Panc1 (cell line): ENCODE measurements at regions not wholly inside any gene's neighbourhood (a gene's known extent, or its start where the extent isn't known, plus 50 kb on each side); places are given as distances from the start of the nearest gene placed in this dataset.

Experiments used
- ATAC-seq: fragments of 200-7000 bp; cut with Tn5 transposase; 2 replicates; pipeline ENCODE4 v1.9.1; 2020; ENCODE audit warnings: mild to moderate bottlenecking, moderate library complexity
- BruUV-seq: library from RNA; stranded (reverse); fragments of 400-500 nt; replicated peaks from 2 replicates; lab custom pipeline; 2021; lab: Mats Ljungman, UMichigan
- CTCF ChIA-PET: fragments of 300-600 bp; sonication (Branson Sonifier 250); formaldehyde crosslinking; loops from one replicate; lab custom pipeline; 2022; ENCODE audit warnings: antibody characterized with exemption; lab: Charles Lee
- POLR2A ChIA-PET: fragments of 300-600 bp; sonication (Branson Sonifier 250); formaldehyde crosslinking; loops from one replicate; lab custom pipeline; 2022; ENCODE audit warnings: antibody characterized with exemption; lab: Charles Lee
- DNase-seq: peaks from one replicate; pipeline ENCODE4 v3.0.0-alpha.2; 2010; ENCODE audit warnings: low read depth, low spot score
- H3K27ac ChIP-seq: 2 replicates; pipeline ENCODE4 v1.5.1; 2011; ENCODE audit warnings: mild to moderate bottlenecking, low read length, inconsistent platforms
- H3K27me3 ChIP-seq: fragments of 200-500 bp; sonication (Bioruptor generic); 2 replicates; pipeline ENCODE4 v1.6.0; 2014; ENCODE audit warnings: low read length, inconsistent platforms; ENCODE audit not compliant: control insufficient read depth, insufficient read depth
- H3K36me3 ChIP-seq: fragments of 200-500 bp; sonication (Bioruptor generic); 2 replicates; pipeline ENCODE4 v1.5.1; 2014; ENCODE audit warnings: inconsistent platforms, mild to moderate bottlenecking, low read length, moderate library complexity; ENCODE audit not compliant: control insufficient read depth, insufficient read depth
- H3K4me1 ChIP-seq: 2 replicates; pipeline ENCODE4 v1.5.1; 2011; ENCODE audit warnings: inconsistent platforms, mild to moderate bottlenecking, low read length, moderate library complexity; ENCODE audit not compliant: control insufficient read depth, insufficient read depth
- H3K4me3 ChIP-seq, 2 experiments: 2 replicates each; pipeline ENCODE4 v1.5.1; 2011 to 2012; ENCODE audit warnings: low read depth in 2 of 2, low read length in 2 of 2, mild to moderate bottlenecking in 2 of 2, inconsistent platforms in 1 of 2, moderate library complexity in 1 of 2
- H3K9me3 ChIP-seq: fragments of 200-500 bp; sonication (Bioruptor generic); 2 replicates; pipeline ENCODE4 v1.5.1; 2014; ENCODE audit warnings: low read depth, mild to moderate bottlenecking, inconsistent platforms, low read length, moderate library complexity; ENCODE audit not compliant: control insufficient read depth, insufficient read depth
- CTCF ChIP-seq: fragments of 450-650 bp; IDR thresholded peaks from 2 replicates; pipeline ENCODE4 v1.5.1; 2017; ENCODE audit warnings: mild to moderate bottlenecking
- POLR2AphosphoS5 ChIP-seq: IDR thresholded peaks from 2 replicates; pipeline ENCODE4 v1.6.1; 2012; ENCODE audit warnings: mild to moderate bottlenecking, low read depth, low read length, moderate library complexity
- REST ChIP-seq, 2 experiments: IDR thresholded peaks; 2 replicates each; pipeline ENCODE4 v1.6.1; 2011 to 2012; ENCODE audit warnings: low read depth in 2 of 2, control low read depth in 1 of 2, low read length in 1 of 2, mild to moderate bottlenecking in 1 of 2, moderate library complexity in 1 of 2; ENCODE audit not compliant: insufficient read depth in 1 of 2
- SIN3A ChIP-seq: IDR thresholded peaks from 2 replicates; pipeline ENCODE4 v1.6.1; 2012; ENCODE audit warnings: low read depth, mild to moderate bottlenecking, low read length, moderate library complexity, borderline replicate concordance; ENCODE audit not compliant: insufficient read depth
- TCF7L2 ChIP-seq: IDR thresholded peaks from 2 replicates; pipeline ENCODE4 v1.6.1; 2011; ENCODE audit warnings: mild to moderate bottlenecking, low read depth, low read length, inconsistent platforms
- in situ Hi-C: cut with HindIII; loops from 2 replicates; pipeline ENCODE4 v1.10.0; 2016; ENCODE audit warnings: low sequenced_read_pairs, low pct_unique_long_range_greater_than_20kb
- intact Hi-C: fragments of 100-400 bp; cut with micrococcal nuclease; formaldehyde crosslinking; loops from one replicate; pipeline ENCODE4 v1.10.0; 2022; ENCODE audit not compliant: unreplicated experiment

GRCh38 chr14:34325493-34325892, 136.5 kb downstream of the SPTSSA start:
- ChIA-PET POLR2A (no interaction called here), CTCF (no interaction called here)
- Histone ChIP-seq H3K36me3 (no peaks in the 10 kb centered on the region), H3K27me3 (no peaks in the 10 kb centered on the region; the same call in 1 of the 2 replicates), H3K9me3 (no peaks in the 10 kb centered on the region), H3K27ac (no peak overlapping the region), H3K4me3 (no peak overlapping the region), H3K4me1 (no peaks in the 10 kb centered on the region)
- DNase-seq (no peak), ATAC-seq (no peak)
- intact Hi-C loops = no loop called here
- no TSS peak for BruUV-seq
- TF ChIP-seq CTCF (no peak), POLR2AphosphoS5 (no peak), TCF7L2 (no peak), SIN3A (no peak), REST (IDR thresholded peaks at IDR 0.05; ENCODE audit: insufficient read depth in 1 of 2, low read depth in 2 of 2, low read length in 1 of 2) (no peak)
- in situ Hi-C loops = no loop called here

- BruUV-seq = no TSS peak
- TF ChIP-seq POLR2AphosphoS5 (no peak), CTCF (peak; percentile 65)
- Histone ChIP-seq H3K36me3 (no peaks in the 10 kb centered on the region), H3K4me1 (no peaks in the 10 kb centered on the region), H3K9me3 (no peaks in the 10 kb centered on the region), H3K27ac (no peak overlapping the region), H3K4me3 (no peak overlapping the region), H3K27me3 (peaks cover 2% of the 10 kb centered on the region)
- ATAC-seq (peak; percentile 64; the same call in 1 of the 2 replicates), DNase-seq (no peak)
- in situ Hi-C loops = no loop called here
- intact Hi-C loops = loop anchor here (5.0 kb wide), 1 partner anchor 1747 kb away; no protein-coding TSS in a partner anchor
- ChIA-PET POLR2A (interaction anchor here (0.5 kb wide), 1 partner anchor 109 kb away, joined by 3 read pairs; no protein-coding TSS in a partner anchor), CTCF (no interaction called here)
Observed at GRCh38 chr14:34324363-34324795, 137.7 kb downstream of the SPTSSA start.
